Esophagus squamous epithelium (tissue), 4 donors: ENCODE measurements at regions not wholly inside any gene's neighbourhood (a gene's known extent, or its start where the extent isn't known, plus 50 kb on each side); places are given as distances from the start of the nearest gene placed in this dataset.

Experiments
- POLR2A ChIP-seq, 4 donors: fragments of 450-650 bp; IDR thresholded peaks; one replicate each; pipeline ENCODE4 v1.6.1; 2017; ENCODE audit warnings: antibody characterized with exemption in 4 of 4, mild to moderate bottlenecking in 4 of 4, moderate library complexity in 3 of 4
- TF ChIP-seq, protein P1 (sequence below), 6 experiments: fragments of 450-650 bp in 4 of 6; fragments of 200-600 bp in 2 of 6; sonication (generic) in 2 of 6; IDR thresholded peaks; one replicate each; pipeline ENCODE4 v1.5.1; 2016 to 2019; ENCODE audit warnings: antibody characterized with exemption in 6 of 6, mild to moderate bottlenecking in 4 of 6, moderate library complexity in 4 of 6

- TF ChIP-seq, protein P1, sequence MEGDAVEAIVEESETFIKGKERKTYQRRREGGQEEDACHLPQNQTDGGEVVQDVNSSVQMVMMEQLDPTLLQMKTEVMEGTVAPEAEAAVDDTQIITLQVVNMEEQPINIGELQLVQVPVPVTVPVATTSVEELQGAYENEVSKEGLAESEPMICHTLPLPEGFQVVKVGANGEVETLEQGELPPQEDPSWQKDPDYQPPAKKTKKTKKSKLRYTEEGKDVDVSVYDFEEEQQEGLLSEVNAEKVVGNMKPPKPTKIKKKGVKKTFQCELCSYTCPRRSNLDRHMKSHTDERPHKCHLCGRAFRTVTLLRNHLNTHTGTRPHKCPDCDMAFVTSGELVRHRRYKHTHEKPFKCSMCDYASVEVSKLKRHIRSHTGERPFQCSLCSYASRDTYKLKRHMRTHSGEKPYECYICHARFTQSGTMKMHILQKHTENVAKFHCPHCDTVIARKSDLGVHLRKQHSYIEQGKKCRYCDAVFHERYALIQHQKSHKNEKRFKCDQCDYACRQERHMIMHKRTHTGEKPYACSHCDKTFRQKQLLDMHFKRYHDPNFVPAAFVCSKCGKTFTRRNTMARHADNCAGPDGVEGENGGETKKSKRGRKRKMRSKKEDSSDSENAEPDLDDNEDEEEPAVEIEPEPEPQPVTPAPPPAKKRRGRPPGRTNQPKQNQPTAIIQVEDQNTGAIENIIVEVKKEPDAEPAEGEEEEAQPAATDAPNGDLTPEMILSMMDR (IDR thresholded peaks at IDR 0.05) = no peak
- no peak for TF ChIP-seq POLR2A (IDR thresholded peaks at IDR 0.05)
Measured at GRCh38 chr3:56974247-56974930, 86.1 kb upstream of the SPATA12 start.
